ENCODE measurements at regions not wholly inside any gene's neighbourhood (a gene's known extent, or its start where the extent isn't known, plus 50 kb on each side); places are given as distances from the start of the nearest gene placed in this dataset.
"Not testable (repeated sequence)": the region's sequence is repeated elsewhere in the genome, so short reads cannot be mapped to it uniquely, and the experiment has no call there.

GRCh38 chrX:129084291-129084690 lies 439.0 kb downstream of the SMARCA1 start:
- TF ChIP-seq EZH2 (IDR thresholded peaks at IDR 0.05; ENCODE audit: low read length); CTCF (optimal IDR thresholded peaks at IDR 0.05 in 1 of 3, IDR thresholded peaks at IDR 0.05 in 1 of 3, conservative IDR thresholded peaks at IDR 0.05 in 1 of 3; ENCODE audit: extremely low read depth in 1 of 3, insufficient read depth in 2 of 3, low read length in 3 of 3): not testable (repeated sequence)

Measured in keratinocyte (primary cell).